Hematopoietic multipotent progenitor cell treated with erythropoietin and hydrocortisone succinate and interleukin-3 and kit ligand, for 6 days (in vitro differentiated cells): ENCODE measurements at regions not wholly inside any gene's neighbourhood (a gene's known extent, or its start where the extent isn't known, plus 50 kb on each side); places are given as distances from the start of the nearest gene placed in this dataset.

ENCODE experiments used
- DNase-seq: peaks from one replicate; pipeline ENCODE4 v3.0.0-alpha.2; 2015

DNA sequence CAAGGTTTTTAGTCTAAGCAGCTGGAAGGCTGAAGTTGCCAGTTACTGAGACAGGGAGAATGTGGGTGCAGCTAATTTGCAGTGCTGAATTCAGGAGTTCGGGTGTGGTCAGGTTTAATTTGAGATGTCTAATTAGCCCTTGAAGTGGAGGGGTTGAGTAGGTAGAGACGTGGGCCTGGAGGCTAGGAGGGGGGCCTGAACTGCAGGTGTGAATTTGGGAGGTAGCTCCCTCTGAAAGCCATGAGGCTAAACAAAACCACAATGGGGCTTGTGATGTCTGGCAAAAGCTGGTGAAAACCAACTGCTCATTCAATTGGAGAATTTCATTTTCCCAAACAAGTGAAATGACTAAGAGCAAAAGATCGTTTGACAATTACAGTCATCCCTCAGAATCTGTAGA is 246.0 kb upstream of the NFE2L3 start:
- DNase-seq: no peak

DNA sequence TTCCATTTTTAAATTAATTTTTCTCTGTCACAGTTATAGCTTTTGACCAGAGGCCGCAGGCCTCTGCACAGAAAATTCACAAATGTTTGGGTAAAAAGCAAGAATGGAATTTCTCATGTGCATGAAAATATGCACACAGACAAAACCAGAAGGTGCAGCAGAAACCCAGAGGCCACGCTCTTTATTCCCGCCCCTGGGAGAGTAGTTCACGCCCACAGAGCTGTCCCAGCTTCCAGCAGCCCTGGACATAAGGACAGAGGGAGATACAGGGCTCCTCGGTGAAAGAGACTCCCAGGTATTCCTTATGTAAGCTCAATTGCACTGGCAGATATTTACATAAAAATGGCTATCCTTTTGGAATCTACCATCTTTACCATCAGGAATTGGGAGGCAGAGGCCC is 245.2 kb upstream of the NFE2L3 start:
- DNase-seq: no peak

DNA sequence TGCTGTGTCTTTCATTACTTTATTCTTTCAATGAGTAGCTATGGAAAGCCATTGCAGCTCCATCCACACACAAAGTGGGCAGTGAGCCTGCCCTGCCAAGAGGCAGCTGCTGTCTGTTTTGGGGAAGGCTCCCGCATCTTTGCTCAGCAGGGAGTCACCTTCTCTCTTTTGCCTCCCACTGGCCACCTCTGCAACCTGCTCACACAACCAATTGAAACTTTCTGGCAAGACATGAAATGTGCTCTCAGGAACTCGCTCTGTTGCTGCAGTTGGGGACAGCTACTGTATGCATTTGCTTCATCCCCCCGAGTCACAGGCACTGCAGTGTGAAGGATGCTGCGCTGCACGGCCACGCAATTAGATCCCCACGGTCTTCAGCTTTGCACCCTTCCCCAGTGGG is 244.8 kb upstream of the NFE2L3 start:
- no peak for DNase-seq

DNA sequence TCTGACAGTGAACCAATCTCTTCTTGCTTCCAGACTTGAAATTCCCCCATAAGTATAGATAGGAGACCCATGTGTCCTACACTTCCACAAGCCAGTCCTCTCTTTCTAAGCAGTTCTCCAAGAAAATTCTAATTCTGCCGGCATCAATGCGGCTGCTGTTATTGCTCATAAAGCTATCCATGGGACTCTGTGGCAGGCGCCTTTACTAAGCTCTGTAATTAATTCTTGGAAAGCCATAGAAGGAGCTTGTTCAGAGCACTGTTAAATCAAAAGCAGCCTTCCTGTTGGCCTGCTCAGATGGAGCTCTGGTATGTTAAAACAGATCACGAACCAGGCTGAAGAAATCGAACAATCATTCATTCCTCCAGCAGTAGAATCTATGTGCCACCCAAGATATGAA is 244.3 kb upstream of the NFE2L3 start:
- DNase-seq: no peak

DNA sequence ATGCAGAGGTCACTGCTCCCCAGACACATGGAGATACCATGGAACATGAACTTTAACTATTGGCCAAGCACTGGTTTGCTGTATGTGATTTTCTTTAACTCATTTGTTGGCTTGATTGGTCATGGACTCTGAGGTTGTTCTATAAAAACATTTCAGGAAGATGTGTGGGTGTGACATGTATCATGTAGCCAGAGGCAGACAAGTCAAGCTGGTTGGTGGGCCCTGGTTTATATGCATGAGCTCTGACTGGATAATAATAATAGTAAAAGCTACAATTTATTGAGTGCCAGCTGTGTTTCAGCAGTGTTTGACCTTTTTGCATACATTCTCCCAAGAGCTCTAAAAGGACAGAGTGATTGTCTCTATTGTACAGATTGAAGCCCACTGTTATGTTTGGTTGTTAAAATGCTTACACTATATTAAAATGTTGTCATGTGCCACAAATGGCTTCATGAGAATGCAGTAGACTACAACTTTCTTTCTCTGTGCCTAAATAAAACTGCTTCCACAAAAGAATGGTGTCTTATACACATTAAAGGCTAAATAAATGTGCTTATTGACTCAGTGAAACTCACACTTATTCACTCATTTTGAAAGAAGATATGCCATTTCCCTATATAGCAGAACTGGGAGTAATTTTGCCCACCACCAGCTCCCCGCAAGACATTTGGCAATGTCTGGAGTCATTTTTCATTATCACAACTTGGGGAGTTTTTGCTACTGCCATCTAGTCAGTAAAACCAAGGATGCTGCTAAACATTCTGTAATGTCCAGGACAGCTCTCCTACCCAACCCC is 243.6 kb upstream of the NFE2L3 start:
- no peak for DNase-seq

DNA sequence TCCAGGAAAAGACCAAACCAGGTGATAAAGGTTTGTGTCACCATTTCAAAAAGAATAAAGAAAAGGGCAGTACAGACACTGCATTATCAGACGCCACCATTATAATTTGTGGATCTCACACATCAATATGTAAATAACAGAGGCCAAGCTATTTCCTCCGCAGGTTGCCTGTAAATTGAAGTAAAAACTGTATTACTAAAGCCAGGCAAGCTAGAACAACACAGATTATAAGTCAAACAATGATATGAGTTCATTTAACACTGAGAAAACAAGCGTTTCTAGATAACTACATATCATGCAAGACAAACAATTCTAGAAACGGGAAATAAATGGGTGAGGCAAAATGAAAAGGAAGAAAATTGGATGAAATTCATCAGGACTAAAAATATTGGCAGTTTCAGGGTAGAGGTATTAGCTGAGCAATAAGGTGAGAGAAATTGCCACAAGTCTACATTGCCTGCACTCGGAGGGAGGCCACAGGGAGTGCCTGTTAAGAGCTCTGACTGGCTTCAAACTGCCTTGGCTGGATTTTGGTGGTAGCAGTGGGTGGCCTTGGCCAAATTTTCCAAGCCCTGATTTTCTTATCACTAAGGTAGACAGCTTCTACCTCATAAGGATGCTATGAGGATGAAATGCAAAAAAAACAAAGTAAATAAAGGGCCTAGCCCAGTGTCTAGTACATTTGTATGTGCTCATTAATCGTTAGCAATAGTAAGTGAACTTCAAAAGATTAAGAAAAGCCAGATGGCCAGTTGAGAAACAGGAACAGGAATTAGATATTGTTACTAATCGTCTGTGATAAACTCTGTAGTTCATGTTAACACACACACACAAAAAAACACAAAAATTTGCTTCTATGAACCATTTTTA is 240.0 kb upstream of the NFE2L3 start:
- DNase-seq: no peak

DNA sequence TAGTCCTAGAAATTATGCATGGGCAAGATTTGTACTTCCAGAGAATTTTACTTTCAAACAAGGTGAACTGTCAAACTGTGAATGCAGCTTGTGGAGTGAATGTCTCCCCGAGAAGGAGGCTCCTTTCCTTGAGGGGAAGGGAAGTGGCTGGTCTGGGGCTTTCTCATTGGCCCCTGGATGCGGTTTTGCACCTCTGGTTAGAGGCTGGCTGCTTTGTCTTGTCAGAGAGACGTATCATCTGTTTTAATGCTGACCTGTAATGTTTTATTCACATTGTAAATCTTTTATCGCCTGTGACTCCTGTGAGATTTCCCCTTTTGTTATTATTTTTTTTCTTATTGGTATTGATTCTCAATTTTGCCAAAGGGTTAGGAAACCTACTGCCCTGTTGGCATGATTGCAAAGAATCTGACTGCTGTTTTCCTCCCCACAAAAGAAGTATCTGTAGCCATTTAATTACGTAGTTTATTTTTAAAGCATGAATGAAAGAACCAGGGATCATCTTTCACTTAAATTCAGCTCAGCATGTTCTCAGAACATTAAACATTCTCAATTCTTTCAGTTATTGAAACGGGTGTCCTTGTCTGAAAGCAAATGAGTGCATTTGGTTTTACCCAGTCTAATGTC is 238.3 kb upstream of the NFE2L3 start:
- DNase-seq: no peak

DNA sequence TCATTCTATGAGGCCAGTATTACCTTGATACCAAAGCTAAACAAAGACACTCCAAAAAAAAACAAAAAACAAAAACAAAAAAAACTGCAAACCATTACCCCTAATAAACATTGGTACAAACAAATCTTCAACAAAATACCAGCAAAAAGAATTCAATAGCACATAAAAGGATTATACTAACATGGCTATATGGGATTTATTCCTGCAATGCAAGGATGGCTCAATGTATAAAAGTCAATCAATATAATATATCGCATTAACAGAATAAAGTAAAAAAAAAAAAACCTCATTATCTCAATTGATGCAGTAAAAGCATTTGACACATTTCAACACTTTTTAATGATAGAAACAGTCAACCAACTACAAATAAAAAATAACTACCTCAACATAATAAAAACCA is 233.3 kb upstream of the NFE2L3 start:
- no peak for DNase-seq

DNA sequence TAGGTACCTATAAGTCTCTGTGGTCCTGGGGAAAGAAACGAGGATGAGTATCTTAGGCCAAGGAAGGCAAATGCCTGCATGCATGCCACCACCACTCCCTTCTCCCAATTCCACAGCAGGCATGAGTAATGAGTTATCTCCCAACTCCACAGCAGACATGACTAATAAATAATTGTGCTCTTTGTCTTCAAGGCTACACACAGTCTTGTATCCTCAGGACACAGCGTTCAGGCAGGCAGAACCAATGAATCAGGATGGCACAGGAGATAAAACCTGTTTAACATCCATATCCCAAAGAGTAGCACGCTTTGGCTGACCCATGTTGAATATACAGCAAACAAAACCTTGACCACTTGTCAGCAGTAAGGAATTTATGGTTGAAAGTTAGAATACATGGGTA is 229.7 kb upstream of the NFE2L3 start:
- no peak for DNase-seq

DNA sequence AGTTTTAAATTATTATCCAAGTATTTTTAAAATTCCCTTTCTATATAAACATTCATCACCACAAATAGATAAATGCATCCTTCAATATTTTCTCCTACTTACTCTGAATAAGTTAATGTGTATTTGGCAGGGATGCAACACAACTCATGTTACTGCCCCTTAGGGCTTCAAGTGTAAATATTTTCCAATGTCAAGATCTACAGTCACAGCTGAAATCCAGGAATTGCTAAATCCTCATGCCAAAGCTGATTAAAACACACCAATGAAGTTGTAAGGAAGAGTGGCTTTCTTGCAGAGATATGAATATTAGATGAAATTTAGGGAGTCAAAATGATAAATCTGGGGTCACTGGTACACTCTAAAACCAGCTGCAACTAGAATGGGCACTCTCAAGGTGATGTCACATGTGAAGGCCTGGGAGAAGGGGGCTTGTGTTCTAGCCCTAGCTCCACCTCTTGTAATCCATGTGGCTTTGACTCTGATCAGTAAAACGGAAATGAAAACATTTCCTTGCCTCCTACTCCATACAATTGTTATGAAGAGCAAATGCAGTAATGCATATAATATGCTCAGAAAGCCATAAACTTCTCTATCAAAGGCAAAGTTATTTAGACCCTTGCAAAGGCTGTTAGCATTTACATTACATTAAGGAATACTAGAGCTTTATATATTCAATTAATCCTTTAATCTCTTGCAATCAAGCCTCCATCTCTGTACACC is 228.1 kb upstream of the NFE2L3 start:
- no peak for DNase-seq

DNA sequence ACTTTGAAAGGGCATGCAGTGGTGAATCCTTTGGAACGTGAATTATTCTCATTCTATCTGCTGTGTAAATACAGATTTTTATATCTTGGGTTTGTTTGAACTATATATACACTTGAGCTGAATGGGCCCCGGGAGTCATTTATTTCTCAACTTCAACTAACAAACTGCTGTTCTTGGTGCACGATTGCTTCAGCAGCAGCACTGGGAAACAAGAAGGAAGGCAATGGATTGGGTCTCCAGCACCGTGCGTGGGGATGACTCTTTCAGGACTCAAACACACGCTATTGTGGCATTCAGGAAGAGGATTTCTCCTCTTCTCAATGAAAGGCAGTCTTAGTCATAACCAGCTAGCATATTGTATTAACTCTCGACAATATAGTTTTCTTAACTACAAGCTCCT is 226.0 kb upstream of the NFE2L3 start:
- DNase-seq: no peak

DNA sequence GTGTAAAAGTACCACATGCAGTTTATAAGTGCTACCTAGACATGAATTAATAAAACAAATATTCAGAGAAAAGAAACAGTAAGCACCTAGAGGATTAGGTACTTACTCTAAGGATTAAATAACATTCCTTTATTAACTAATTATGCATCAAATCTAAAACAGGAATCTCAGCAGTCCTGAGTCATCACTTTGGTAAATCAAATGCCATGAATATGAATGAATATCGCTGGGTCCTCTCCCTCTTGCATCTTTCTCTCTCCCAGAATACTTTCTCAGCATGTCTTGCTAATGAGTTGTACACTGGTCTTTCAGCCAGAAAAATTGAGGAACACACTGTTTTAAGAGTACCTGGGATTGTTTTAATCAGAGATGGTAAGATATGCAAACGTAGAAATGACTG is 225.5 kb upstream of the NFE2L3 start:
- no peak for DNase-seq

DNA sequence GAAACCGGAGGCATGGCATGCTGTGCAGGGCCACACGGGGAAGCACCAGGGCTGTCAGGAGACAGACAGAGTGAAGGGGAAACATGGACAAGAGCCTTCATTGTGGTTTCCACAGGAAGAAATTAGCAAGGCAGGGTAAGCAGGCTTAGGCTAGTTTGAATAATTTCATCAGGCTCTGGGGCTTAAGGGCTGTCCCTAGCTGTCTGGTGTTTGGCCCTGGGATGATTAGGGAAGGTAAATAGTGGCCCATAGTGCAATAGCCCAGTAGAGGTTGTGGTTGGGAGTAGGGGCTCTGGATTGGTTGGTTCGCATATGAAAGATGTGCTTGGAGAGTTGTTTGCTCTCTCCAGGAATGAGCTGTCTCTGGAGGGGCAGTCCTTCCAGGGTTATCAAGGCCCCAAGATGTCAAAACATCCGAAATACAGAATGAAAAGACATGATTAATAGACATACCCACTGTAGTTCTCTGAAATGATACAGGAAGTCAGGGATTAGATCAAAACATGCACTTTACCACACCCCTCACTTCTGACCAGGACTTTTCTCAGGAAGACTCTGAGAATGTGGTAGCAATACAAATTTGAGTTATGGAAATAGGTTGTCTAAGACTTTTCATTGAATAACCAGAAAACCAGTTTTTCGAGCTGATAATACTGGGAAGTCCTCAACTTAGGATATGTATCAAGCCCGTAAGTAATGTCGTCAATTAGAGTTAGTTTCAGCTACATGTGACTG is 224.9 kb upstream of the NFE2L3 start:
- DNase-seq: no peak

DNA sequence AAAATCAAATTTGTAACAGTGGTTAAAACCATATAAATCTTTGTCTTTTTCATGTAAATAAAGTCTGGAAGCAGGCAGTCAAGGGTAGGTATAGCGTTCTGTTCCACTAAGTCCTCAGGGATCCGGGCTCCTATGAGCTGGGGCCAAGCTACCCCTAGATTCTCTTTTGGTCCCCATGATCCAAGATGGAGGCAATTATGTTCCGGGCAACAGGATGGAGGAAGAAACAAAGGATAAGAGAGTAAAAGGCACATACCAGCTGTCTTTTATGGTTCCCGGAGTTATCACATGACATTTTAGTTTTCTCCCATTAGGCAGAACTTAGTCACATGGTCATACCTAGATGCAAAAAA is 224.4 kb upstream of the NFE2L3 start:
- no peak for DNase-seq

DNA sequence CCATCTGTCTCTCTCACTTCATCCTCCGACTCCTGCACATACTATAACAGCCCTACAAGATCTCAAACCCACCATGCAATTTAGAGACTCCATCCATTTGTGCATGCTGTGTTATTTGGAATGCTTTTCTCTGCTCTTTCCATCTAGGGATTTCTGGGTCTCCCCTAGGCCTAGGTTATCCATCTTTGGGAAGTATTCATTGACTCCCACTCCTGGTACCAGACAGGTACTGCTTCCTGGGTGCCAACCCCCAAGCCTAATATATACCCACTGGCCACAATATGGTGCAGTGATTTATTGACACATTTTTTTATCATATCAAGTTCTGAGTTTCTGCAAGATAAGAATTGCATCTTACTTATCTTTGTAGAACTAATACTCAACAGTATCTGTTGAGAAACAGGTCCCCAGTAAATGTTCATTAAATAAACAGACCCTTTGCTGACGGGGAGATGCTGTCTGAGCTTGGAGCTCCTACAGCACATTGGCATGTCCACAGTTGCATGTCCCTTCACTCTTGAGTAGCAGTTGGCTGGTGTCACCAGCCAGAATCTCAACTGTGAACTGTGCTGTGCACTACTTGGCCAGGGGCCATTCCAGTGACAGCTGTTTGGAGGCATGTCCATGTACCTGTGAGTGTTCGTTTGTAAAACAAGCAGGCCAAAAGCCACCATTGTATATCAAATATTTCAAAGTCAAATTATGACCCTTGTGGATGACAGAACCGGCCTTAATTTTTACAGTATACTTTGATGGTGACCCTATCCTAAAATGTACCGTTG is 223.3 kb upstream of the NFE2L3 start:
- no peak for DNase-seq

DNA sequence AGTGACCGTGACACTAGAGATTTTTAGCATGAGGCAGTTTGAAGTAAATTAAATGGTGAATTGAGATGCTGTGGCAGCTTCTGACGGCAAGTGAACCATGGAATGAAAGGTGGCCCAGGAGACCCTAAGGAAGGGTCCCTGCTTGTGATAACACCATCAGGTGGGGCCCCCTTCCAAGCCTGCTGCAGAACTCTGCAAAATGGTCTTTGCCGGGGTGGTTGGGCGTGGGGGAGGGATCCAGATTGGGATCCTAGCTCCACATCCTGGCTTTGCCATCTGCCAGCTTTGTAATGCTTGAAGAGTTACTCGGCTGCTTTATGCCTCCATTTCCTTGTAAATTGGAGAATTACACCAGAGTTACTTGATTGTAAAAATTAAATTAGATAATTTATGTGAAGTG is 222.6 kb upstream of the NFE2L3 start:
- no peak for DNase-seq

DNA sequence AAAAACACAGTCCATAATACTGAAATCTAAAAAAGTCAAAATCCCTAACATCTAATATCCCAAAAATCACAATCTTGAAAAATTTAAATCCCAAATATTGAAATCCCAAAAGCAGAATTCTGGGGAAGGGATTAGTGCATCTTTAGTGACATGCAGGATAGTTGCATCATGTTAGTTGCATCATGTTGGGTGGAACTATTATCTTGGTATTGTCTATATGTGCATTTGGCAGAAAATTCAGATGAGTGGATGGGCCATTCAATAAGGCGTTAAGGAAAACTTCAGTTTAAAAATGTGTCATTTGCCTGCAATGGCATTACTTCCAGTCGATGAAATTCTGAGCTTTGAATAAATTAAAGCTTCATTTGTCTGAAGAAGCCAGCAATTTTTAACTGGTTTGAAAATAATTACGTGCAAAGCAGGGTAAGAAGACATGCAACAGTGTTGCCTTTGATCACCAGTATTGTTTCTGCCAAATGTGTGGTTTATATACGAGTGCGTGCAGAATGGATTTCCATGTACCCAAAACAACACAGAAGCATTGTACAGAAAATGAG is 221.4 kb upstream of the NFE2L3 start:
- DNase-seq: no peak

DNA sequence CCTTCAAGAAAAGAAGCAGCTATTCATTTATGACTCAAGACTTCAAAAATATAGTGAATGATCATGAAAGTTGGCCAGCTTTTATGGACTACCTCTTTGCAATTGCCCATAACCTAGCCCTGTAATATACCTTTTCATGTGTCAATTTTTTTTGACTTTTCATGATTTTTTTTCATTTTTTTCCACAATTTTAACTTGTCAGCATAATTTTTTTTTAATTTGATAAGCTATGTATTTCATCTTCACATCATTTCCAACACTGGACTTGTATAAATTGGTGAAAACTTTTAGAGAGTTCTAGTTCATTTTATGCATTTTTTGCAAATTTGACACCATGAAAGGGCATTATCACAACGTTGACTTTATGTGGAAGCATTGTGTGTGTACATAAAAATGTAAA is 220.8 kb upstream of the NFE2L3 start:
- DNase-seq: no peak

DNA sequence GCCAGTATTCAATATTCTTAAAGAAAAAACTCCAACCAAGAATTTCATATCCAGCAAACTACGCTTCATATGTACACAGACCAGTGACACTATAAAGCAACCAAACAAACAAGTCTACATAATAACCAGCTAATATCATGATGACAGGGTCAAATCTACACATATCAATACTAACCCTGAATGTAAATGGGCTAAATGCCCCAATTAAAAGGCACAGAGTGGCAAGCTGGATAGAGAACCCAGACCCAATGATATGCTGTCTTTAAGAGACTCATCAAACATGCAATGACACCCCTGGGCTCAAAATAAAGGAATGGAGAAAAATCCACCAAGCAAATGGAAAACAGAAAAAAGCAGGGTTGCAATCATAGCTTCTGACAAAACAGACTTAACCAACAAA is 218.1 kb upstream of the NFE2L3 start:
- no peak for DNase-seq

DNA sequence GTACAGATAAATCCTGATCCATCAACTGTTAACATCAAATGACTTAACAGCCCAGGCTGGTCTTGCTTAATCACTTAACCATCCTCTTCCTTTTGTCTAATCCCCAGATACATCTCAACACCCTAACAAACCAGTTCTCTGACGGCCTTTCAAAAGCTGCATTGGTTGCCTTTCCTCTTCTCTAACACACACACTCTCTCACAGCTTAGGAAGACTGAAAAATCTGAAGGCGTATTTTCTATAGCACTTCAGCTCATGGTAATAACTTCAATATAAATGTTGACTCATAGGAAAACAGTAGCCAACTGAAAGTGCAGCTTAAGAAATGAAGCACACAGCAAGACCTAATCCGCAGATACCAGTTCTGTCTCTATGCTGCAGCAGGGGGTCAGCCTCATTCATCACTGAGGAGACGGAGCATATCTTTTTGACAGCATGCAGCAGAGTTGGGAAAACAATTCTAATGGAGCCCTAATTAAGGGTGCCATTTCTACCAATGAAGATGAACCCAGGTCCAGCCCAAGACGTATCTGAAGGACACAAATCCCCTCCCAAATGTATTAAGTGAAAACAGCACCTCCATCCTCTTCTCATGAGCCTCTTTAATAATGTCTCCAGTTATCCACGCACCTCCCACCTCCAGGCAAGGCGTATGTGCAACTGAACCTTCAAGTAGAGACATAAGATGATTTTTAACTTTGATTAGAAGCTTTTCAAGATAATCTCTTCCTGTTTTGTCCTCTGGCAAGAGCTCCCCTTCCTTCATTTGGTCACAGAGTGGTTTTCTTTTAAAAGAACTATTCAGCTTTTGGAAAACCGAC is 211.7 kb upstream of the NFE2L3 start:
- peak; percentile 32 for DNase-seq
